GM12892 (cell line): ENCODE measurements at regions not wholly inside any gene's neighbourhood (a gene's known extent, or its start where the extent isn't known, plus 50 kb on each side); places are given as distances from the start of the nearest gene placed in this dataset.

ENCODE experiments used
- POLR2A ChIP-seq: IDR thresholded peaks from 2 replicates; pipeline ENCODE4 v1.6.1; 2011; ENCODE audit warnings: low read depth, low read length, control low read depth
- POLR2AphosphoS5 ChIP-seq: IDR thresholded peaks from 2 replicates; pipeline ENCODE4 v1.6.1; 2011; ENCODE audit warnings: low read depth, low read length, control low read depth

- TF ChIP-seq POLR2A (no peak), POLR2AphosphoS5 (no peak)
Observed at GRCh38 chr6:133796235-133796634, 92.7 kb upstream of the TCF21 start.
